ENCODE measurements at regions not wholly inside any gene's neighbourhood (a gene's known extent, or its start where the extent isn't known, plus 50 kb on each side); places are given as distances from the start of the nearest gene placed in this dataset.

GRCh38 chr17:27390540-27390939, 65.7 kb upstream of the KSR1 start:
- Histone ChIP-seq H3K27ac (ENCODE audit: low read length) (no peak overlapping the region), H3K4me3 (ENCODE audit: low read depth in 2 of 2, low read length in 2 of 2) (no peak overlapping the region), H3K27me3 (ENCODE audit: control insufficient read depth, insufficient read depth, low read length) (no peaks in the 10 kb centered on the region), H3K4me1 (ENCODE audit: control insufficient read depth, insufficient read depth, low read length) (no peaks in the 10 kb centered on the region), H3K9me3 (ENCODE audit: control insufficient read depth, insufficient read depth, low read depth, low read length) (no peaks in the 10 kb centered on the region), H3K36me3 (ENCODE audit: control insufficient read depth, insufficient read depth, low read length) (no peaks in the 10 kb centered on the region)
- ATAC-seq, result no peak
- DNase-seq (ENCODE audit: low read depth, low spot score), result no peak
- no TSS peak for BruUV-seq (replicated peaks)
- CTCF ChIA-PET, result no interaction called here
- in situ Hi-C loops (cut with HindIII; ENCODE audit: low pct_unique_long_range_greater_than_20kb, low sequenced_read_pairs) (no loop called here), intact Hi-C loops (cut with micrococcal nuclease; ENCODE audit: unreplicated experiment) (no loop called here)
- POLR2A ChIA-PET, result no interaction called here
- no peak for TF ChIP-seq POLR2AphosphoS5 (IDR thresholded peaks at IDR 0.05; ENCODE audit: low read depth, low read length)
- no peak for TF ChIP-seq TCF7L2 (IDR thresholded peaks at IDR 0.05; ENCODE audit: low read depth, low read length)
- TF ChIP-seq CTCF (IDR thresholded peaks at IDR 0.05), result no peak
- TF ChIP-seq REST (IDR thresholded peaks at IDR 0.05; ENCODE audit: insufficient read depth in 1 of 2, low read depth in 2 of 2, low read length in 1 of 2), result no peak
- no peak for TF ChIP-seq SIN3A (IDR thresholded peaks at IDR 0.05; ENCODE audit: borderline replicate concordance, insufficient read depth, low read depth, low read length)

- in situ Hi-C loops (cut with HindIII; ENCODE audit: low pct_unique_long_range_greater_than_20kb, low sequenced_read_pairs) (no loop called here), intact Hi-C loops (cut with micrococcal nuclease; ENCODE audit: unreplicated experiment) (no loop called here)
- Histone ChIP-seq H3K4me3 (ENCODE audit: low read depth in 2 of 2, low read length in 2 of 2) (no peak overlapping the region), H3K9me3 (ENCODE audit: control insufficient read depth, insufficient read depth, low read depth, low read length) (no peaks in the 10 kb centered on the region), H3K27me3 (ENCODE audit: control insufficient read depth, insufficient read depth, low read length) (no peaks in the 10 kb centered on the region), H3K27ac (ENCODE audit: low read length) (no peak overlapping the region), H3K36me3 (ENCODE audit: control insufficient read depth, insufficient read depth, low read length) (no peaks in the 10 kb centered on the region), H3K4me1 (ENCODE audit: control insufficient read depth, insufficient read depth, low read length) (no peaks in the 10 kb centered on the region)
- ChIA-PET POLR2A (no interaction called here), CTCF (interaction anchor here (0.7 kb wide), 1 partner anchor 8 kb away, joined by 3 read pairs; no protein-coding TSS in a partner anchor)
- no peak for TF ChIP-seq SIN3A (IDR thresholded peaks at IDR 0.05; ENCODE audit: borderline replicate concordance, insufficient read depth, low read depth, low read length)
- TF ChIP-seq TCF7L2 (IDR thresholded peaks at IDR 0.05; ENCODE audit: low read depth, low read length), result no peak
- TF ChIP-seq CTCF (IDR thresholded peaks at IDR 0.05), result no peak
- TF ChIP-seq POLR2AphosphoS5 (IDR thresholded peaks at IDR 0.05; ENCODE audit: low read depth, low read length), result no peak
- TF ChIP-seq REST (IDR thresholded peaks at IDR 0.05; ENCODE audit: insufficient read depth in 1 of 2, low read depth in 2 of 2, low read length in 1 of 2), result no peak
- DNase-seq (ENCODE audit: low read depth, low spot score) (no peak), ATAC-seq (no peak)
- no TSS peak for BruUV-seq (replicated peaks)
These were observed 64.8 kb upstream of the KSR1 start for GRCh38 chr17:27391427-27391826.
